HG02623 (cell line): ENCODE measurements at regions not wholly inside any gene's neighbourhood (a gene's known extent, or its start where the extent isn't known, plus 50 kb on each side); places are given as distances from the start of the nearest gene placed in this dataset.

ENCODE experiments used
- ATAC-seq: cut with Tn5 transposase; IDR thresholded peaks from one replicate; pipeline ENCODE4 v1.9.1; 2021; ENCODE audit warnings: moderate library complexity; ENCODE audit not compliant: unreplicated experiment

GRCh38 chr7:41114131-41114530 lies 588.8 kb downstream of the INHBA start:
- no peak for ATAC-seq

- no peak for ATAC-seq
Observed at GRCh38 chr7:41113719-41114118, 589.2 kb downstream of the INHBA start.

GRCh38 chr7:41110186-41110585 lies 592.7 kb downstream of the INHBA start:
- ATAC-seq, result no peak

- ATAC-seq, result no peak
Observed at GRCh38 chr7:41108821-41109220, 594.1 kb downstream of the INHBA start.

- ATAC-seq, result no peak
Observed at GRCh38 chr7:41107938-41108448, 594.9 kb downstream of the INHBA start.

- no peak for ATAC-seq
Observed at GRCh38 chr7:41107330-41107937, 595.5 kb downstream of the INHBA start.

- ATAC-seq, result no peak
Observed at GRCh38 chr7:41104631-41105030, 598.3 kb downstream of the INHBA start.

GRCh38 chr7:41103331-41103730 lies 599.6 kb downstream of the INHBA start:
- ATAC-seq, result peak; percentile 62

GRCh38 chr7:41098846-41099245 lies 604.0 kb downstream of the INHBA start:
- no peak for ATAC-seq

GRCh38 chr7:41098402-41098801 lies 604.5 kb downstream of the INHBA start:
- no peak for ATAC-seq

GRCh38 chr7:41097501-41097900 lies 605.4 kb downstream of the INHBA start:
- no peak for ATAC-seq

- ATAC-seq, result no peak
Observed at GRCh38 chr7:41096917-41097316, 606.0 kb downstream of the INHBA start.

- no peak for ATAC-seq
Observed at GRCh38 chr7:41093141-41093540, 609.7 kb downstream of the INHBA start.

GRCh38 chr7:41085244-41085643 lies 617.6 kb downstream of the INHBA start:
- no peak for ATAC-seq

GRCh38 chr7:41084381-41084780 lies 618.5 kb downstream of the INHBA start:
- no peak for ATAC-seq

GRCh38 chr7:41069635-41070034 lies 633.3 kb downstream of the INHBA start:
- no peak for ATAC-seq

- ATAC-seq, result no peak
Observed at GRCh38 chr7:41067576-41067975, 635.3 kb downstream of the INHBA start.

GRCh38 chr7:41065663-41066062 lies 637.2 kb downstream of the INHBA start:
- no peak for ATAC-seq

GRCh38 chr7:41063116-41063515 lies 639.8 kb downstream of the INHBA start:
- ATAC-seq, result no peak

GRCh38 chr7:41060796-41061195 lies 642.1 kb downstream of the INHBA start:
- ATAC-seq, result no peak

GRCh38 chr7:41059796-41060195 lies 643.1 kb downstream of the INHBA start:
- no peak for ATAC-seq

GRCh38 chr7:41058986-41059741 lies 643.7 kb downstream of the INHBA start:
- no peak for ATAC-seq
